ENCODE measurements at regions not wholly inside any gene's neighbourhood (a gene's known extent, or its start where the extent isn't known, plus 50 kb on each side); places are given as distances from the start of the nearest gene placed in this dataset.

GRCh38 chr7:125065546-125065945 is 135.9 kb upstream of the POT1 start:
- Histone ChIP-seq H3K36me3 (ENCODE audit: control insufficient read depth, insufficient read depth, low read length) (no peaks in the 10 kb centered on the region), H3K27ac (ENCODE audit: extremely low read depth, low read depth, low read length) (no peak overlapping the region), H3K9me3 (replicated peaks; ENCODE audit: control insufficient read depth, insufficient read depth, low read depth, low read length) (no peaks in the 10 kb centered on the region), H2AFZ (ENCODE audit: low read depth, low read length) (no peak overlapping the region), H3K4me2 (ENCODE audit: insufficient read depth, low read length) (no peak overlapping the region), H3K9me1 (ENCODE audit: control insufficient read depth, insufficient read depth, low read length) (no peaks in the 10 kb centered on the region), H3K4me3 (no peak overlapping the region), H3K27me3 (ENCODE audit: control insufficient read depth in 2 of 2, insufficient read depth in 2 of 2, low read length in 2 of 2) (no peaks in the 10 kb centered on the region), H3K79me2 (ENCODE audit: control insufficient read depth, insufficient read depth, low read length) (no peaks in the 10 kb centered on the region), H4K20me1 (replicated peaks; ENCODE audit: control insufficient read depth, insufficient read depth, low read length) (no peaks in the 10 kb centered on the region), H3K9ac (ENCODE audit: insufficient read depth in 1 of 2, low read depth in 2 of 2, low read length in 2 of 2) (no peak overlapping the region), H3K4me1 (replicated peaks in 1 of 2; ENCODE audit: control insufficient read depth in 2 of 2, insufficient read depth in 2 of 2, low read length in 2 of 2) (no peaks in the 10 kb centered on the region)
- no peak for ATAC-seq
- BruUV-seq (replicated peaks): no TSS peak
- 4% methylated on average over 1 of the region's 1 CpG for whole genome bisulfite sequencing (ENCODE audit: insufficient coverage, low coverage, missing lambda C conversion rate)
- FAIRE-seq: no peak
- POLR2A ChIA-PET: no interaction called here
- DNase-seq (ENCODE audit: extremely low read depth in 1 of 4, low spot score in 3 of 4): no peak
- CTCF ChIA-PET (ENCODE audit: low intra/inter-chr PET ratio): no interaction called here
- in situ Hi-C loops (cut with MboI): no loop called here
- TF ChIP-seq, protein P1, sequence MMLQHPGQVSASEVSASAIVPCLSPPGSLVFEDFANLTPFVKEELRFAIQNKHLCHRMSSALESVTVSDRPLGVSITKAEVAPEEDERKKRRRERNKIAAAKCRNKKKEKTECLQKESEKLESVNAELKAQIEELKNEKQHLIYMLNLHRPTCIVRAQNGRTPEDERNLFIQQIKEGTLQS (IDR thresholded peaks at IDR 0.05): peak; percentile 63
- TF ChIP-seq, protein P1 (CRISPR knock-in tag; conservative IDR thresholded peaks at IDR 0.05): no peak
- no peak for TF ChIP-seq HNRNPLL (IDR thresholded peaks at IDR 0.05; ENCODE audit: low read depth, low read length, poor library complexity, severe bottlenecking)
- TF ChIP-seq NELFE (IDR thresholded peaks at IDR 0.05; ENCODE audit: insufficient read depth, insufficient read length): no peak
- peak; percentile 48 for TF ChIP-seq CEBPB (tag; IDR thresholded peaks at IDR 0.05)
- TF ChIP-seq CEBPG (CRISPR knock-in tag; IDR thresholded peaks at IDR 0.05): no peak
- peak in 1 of 2 experiments; percentile 63; a peak in 2 of 4 replicates for TF ChIP-seq CEBPG (tag; conservative IDR thresholded peaks at IDR 0.05 in 1 of 2, IDR thresholded peaks at IDR 0.05 in 1 of 2)
- TF ChIP-seq TRIM24 (IDR thresholded peaks at IDR 0.05): no peak
- TF ChIP-seq JUN (IDR thresholded peaks at IDR 0.05; ENCODE audit: borderline replicate concordance, low read depth, low read length): no peak
- no peak for TF ChIP-seq JUN (CRISPR knock-in tag; IDR thresholded peaks at IDR 0.05; ENCODE audit: borderline replicate concordance)
- intact Hi-C loops (cut with micrococcal nuclease): no loop called here
